Effector CD4-positive, alpha-beta T cell (primary cell): ENCODE measurements at regions not wholly inside any gene's neighbourhood (a gene's known extent, or its start where the extent isn't known, plus 50 kb on each side); places are given as distances from the start of the nearest gene placed in this dataset.

Experiments used
- DNase-seq: peaks from one replicate; pipeline ENCODE4 v3.0.0-alpha.2; 2020

GRCh38 chrX:45258731-45259402, 58.2 kb upstream of the DIPK2B start:
- DNase-seq = no peak
